GM18909 (cell line): ENCODE measurements at regions not wholly inside any gene's neighbourhood (a gene's known extent, or its start where the extent isn't known, plus 50 kb on each side); places are given as distances from the start of the nearest gene placed in this dataset.
"Not testable (repeated sequence)": the region's sequence is repeated elsewhere in the genome, so short reads cannot be mapped to it uniquely, and the experiment has no call there.

Experiments used
- ATAC-seq: cut with Tn5 transposase; IDR thresholded peaks from one replicate; pipeline ENCODE4 v1.9.1; 2021; ENCODE audit warnings: mild to moderate bottlenecking; ENCODE audit not compliant: unreplicated experiment, poor library complexity

DNA sequence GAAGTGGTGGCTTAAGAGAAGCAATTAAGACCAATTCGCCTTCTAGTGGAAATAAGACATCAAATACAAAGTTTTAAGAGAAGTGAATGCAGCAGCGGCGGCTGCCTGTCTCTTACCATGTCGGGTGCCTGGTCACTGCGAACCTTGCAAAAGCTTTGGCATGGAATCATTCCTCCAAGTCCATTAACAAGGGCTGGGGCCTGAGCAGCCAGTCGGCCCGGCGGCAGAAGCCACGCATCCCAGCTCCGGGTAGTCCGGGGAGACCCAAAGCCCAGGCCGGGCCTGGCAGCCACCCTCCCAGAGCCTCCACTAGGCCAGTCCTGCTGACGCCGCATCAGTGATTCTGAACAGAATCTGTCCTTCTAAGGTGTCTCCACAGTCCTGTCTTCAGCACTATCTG, 321.0 kb downstream of the TMEM121 start:
- no peak for ATAC-seq

GRCh38 chr14:105848570-105848969, 322.2 kb downstream of the TMEM121 start:
- no peak for ATAC-seq

- ATAC-seq, result no peak
Measured at GRCh38 chr14:105849933-105850626, 323.7 kb downstream of the TMEM121 start.

- ATAC-seq, result no peak
Measured at GRCh38 chr14:105850853-105851581, 324.6 kb downstream of the TMEM121 start.

- no peak for ATAC-seq
Measured at GRCh38 chr14:105851716-105852377, 325.5 kb downstream of the TMEM121 start.

GRCh38 chr14:105852378-105853088, 326.1 kb downstream of the TMEM121 start:
- no peak for ATAC-seq

GRCh38 chr14:105853089-105853906, 326.9 kb downstream of the TMEM121 start:
- no peak for ATAC-seq

DNA sequence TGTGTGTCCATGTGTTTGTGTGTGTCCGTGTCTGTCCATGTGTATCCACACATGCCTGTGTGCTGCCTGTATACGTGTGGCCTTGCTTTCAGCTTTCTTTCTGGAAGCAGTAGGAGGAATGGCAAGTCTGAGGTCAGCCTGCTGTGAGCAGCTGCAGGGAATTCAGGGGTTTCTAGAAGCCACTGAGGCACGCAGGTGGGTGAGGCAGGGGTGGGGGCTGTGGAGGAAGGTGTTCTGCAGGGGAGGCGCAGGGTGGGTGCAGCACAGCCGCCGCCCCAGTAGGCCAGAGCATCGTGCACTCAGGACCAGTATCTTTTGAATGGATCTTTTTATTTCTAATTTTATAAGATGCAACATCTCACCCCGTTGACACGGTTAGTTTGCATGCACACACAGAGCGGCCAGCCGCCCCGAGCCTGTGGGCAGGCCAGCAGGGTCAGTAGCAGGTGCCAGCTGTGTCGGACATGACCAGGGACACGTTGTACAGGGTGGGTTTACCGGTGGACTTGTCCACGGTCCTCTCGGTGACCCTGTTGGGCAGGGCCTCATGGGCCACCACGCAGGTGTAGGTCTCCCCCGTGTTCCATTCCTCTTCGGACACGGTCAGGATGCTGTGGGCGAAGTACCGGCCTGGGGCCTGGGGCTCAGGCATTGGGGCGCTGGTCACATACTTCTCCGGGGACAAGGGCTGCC, 327.7 kb downstream of the TMEM121 start:
- ATAC-seq, result no peak

DNA sequence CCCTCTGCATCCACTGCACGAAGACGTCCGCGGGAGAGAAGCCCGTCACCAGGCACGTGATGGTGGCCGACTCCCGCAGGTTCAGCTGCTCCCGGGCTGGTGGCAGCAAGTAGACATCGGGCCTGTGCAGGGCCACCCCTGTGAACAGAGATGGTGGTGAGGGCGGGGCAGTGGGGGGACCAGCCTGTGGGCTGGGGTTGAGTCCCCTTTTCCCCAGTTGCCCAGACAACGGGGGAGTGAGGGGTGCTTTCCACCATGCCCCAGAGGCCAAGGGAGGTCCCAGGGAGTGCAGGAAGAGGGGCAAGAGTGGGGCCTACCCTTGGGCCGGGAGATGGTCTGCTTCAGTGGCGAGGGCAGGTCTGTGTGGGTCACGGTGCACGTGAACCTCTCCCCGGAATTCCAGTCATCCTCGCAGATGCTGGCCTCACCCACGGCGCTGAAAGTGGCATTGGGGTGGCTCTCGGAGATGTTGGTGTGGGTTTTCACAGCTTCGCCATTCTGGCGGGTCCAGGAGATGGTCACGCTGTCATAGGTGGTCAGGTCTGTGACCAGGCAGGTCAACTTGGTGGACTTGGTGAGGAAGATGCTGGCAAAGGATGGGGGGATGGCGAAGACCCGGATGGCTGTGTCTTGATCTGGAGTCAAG, 328.3 kb downstream of the TMEM121 start:
- no peak for ATAC-seq

GRCh38 chr14:105855246-105855892, 329.0 kb downstream of the TMEM121 start:
- ATAC-seq, result no peak

GRCh38 chr14:105855893-105856675, 329.7 kb downstream of the TMEM121 start:
- ATAC-seq, result no peak

DNA sequence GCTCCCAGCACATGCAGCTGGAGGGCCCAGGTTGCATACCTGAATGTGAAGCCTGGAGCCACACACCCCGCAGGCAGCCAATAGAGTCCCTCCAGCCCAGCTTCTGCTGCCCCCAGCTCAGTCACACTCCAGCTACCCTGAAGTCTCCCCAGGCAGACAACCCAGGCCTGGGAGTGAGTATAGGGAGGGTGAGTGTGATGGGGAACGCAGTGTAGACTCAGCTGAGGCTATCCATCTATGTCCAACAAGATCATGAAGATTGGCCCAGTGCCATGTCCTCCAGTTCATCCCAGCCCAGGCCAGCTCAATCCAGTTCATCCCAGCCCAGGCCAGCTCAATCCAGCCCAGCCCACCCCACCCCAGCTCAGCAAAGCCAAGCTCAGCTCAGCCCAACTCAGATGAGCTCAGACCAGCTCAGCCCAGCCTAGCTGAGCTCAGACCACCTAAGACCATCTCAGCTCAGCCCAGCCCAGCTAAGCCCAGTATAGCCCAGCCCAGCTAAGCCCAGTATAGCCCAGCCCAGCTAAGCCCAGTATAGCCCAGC, 330.4 kb downstream of the TMEM121 start:
- ATAC-seq, result no peak

- ATAC-seq, result no peak
Measured at GRCh38 chr14:105857220-105857825, 330.9 kb downstream of the TMEM121 start.

DNA sequence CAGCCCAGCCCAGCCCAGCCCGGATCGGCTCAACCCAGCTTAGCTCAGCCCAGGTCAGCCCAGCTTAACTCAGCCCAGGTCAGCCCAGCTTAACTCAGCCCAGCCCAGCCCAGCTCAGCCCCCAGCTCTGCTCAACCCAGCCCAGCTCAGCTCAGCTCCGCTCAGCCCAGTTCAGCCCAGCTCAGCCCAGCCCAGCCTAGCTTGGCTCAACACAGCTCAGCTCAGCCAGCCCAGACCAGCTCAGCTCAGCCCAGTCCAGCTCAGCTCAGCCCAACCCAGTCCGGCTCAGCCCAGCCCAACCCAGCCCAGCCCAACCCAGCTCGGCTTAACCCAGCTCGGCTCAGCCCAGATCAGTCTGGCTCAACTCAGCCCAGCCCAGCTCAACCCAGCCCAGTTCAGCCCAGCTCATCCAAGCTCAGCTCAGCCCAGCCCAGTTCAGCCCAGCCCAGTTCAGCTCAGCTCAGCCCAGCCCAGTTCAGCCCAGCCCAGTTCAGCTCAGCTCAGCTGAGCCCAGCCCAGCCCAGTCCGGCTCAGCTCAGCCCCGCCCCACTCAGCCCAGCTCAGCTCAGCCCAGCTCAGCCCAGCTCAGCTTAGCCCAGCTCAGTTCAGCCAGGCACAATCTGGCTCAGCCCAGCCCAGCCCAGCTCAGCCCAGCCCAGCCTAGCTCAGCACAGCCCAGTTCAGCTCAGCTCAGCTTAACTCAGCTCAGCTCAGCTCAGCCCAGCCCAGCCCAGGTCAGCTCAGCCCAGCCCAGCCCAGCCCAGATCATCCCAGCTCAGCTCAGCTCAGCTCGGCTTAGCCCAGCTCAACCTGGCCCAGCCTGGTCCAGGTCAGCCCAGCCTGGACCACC, 331.7 kb downstream of the TMEM121 start:
- no peak for ATAC-seq

GRCh38 chr14:105858676-105859025, 332.3 kb downstream of the TMEM121 start:
- ATAC-seq, result no peak

DNA sequence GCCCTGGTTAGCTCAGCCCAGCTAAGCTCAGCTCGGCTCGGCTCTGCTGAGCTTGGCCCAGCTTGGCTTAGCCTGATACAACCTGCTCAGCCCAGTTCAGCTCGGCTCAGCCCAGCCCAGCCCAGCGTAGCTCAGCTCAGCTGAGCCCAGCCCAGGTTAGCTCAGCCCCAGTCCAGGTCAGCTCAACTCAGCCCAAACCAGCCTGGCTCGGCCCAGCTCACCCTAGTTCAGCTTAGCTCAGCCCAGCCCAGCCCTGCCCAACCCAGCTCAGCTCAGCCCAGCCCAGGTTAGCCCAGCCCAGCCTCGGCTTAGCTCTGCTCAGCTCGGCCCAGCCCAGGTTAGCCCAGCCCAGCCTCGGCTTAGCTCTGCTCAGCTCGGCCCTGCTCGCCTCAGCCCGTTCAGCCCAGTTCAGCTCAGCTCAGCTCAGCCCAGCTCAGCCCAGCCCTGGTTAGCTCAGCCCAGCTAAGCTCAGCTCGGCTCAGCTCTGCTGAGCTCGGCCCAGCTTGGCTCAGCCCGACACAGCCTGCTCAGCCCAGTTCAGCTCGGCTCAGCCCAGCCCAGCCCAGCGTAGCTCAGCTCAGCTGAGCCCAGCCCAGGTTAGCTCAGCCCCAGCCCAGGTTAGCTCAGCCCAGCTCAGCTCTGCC, 332.8 kb downstream of the TMEM121 start:
- not testable (repeated sequence) for ATAC-seq
